ENCODE measurements at regions not wholly inside any gene's neighbourhood (a gene's known extent, or its start where the extent isn't known, plus 50 kb on each side); places are given as distances from the start of the nearest gene placed in this dataset.

- no peak for TF ChIP-seq CTCF (optimal IDR thresholded peaks at IDR 0.05 in 1 of 3, IDR thresholded peaks at IDR 0.05 in 1 of 3, conservative IDR thresholded peaks at IDR 0.05 in 1 of 3; ENCODE audit: extremely low read depth in 1 of 3, insufficient read depth in 2 of 3, low read length in 3 of 3)
- no peak for TF ChIP-seq EZH2 (IDR thresholded peaks at IDR 0.05; ENCODE audit: low read length)
Observed at GRCh38 chr20:41910558-41910957, 292.4 kb upstream of the CHD6 start.
